PC-3 (cell line): ENCODE measurements at regions not wholly inside any gene's neighbourhood (a gene's known extent, or its start where the extent isn't known, plus 50 kb on each side); places are given as distances from the start of the nearest gene placed in this dataset.

Source experiments
- EZH2 ChIP-seq: fragments of 300-600 bp; sonication (generic); IDR thresholded peaks from one replicate; pipeline ENCODE4 v1.6.1; 2017; ENCODE audit warnings: antibody characterized with exemption, mild to moderate bottlenecking, low read length; ENCODE audit not compliant: unreplicated experiment
- TF ChIP-seq, protein P1 (sequence below): fragments of 300-600 bp; sonication (generic); conservative IDR thresholded peaks from 2 replicates; pipeline ENCODE4 v1.5.1; 2017; ENCODE audit warnings: antibody characterized with exemption, low read depth, mild to moderate bottlenecking, low read length

DNA sequence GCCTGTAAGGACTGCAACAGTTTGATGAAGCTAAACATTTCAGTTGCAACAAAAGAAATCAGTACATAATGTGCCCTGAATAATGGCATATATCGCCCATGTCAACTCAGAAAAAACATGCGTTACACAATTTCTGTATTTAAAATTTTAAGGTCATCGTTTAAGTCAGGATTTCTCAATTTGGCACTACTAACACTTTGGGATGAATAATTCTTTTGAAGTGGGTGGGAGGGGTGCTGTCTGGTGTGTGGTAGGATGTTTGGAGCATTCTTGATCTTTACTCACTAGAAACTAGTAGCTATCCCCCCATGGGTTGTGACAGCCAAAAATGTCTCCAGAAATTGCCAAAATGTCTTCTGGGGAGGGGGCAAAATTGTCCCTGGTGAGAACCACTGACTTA, 50.7 kb upstream of the CNTNAP4 start:
- TF ChIP-seq, protein P1, sequence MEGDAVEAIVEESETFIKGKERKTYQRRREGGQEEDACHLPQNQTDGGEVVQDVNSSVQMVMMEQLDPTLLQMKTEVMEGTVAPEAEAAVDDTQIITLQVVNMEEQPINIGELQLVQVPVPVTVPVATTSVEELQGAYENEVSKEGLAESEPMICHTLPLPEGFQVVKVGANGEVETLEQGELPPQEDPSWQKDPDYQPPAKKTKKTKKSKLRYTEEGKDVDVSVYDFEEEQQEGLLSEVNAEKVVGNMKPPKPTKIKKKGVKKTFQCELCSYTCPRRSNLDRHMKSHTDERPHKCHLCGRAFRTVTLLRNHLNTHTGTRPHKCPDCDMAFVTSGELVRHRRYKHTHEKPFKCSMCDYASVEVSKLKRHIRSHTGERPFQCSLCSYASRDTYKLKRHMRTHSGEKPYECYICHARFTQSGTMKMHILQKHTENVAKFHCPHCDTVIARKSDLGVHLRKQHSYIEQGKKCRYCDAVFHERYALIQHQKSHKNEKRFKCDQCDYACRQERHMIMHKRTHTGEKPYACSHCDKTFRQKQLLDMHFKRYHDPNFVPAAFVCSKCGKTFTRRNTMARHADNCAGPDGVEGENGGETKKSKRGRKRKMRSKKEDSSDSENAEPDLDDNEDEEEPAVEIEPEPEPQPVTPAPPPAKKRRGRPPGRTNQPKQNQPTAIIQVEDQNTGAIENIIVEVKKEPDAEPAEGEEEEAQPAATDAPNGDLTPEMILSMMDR = no peak
- no peak for TF ChIP-seq EZH2
